ENCODE measurements at regions not wholly inside any gene's neighbourhood (a gene's known extent, or its start where the extent isn't known, plus 50 kb on each side); places are given as distances from the start of the nearest gene placed in this dataset.

DNA sequence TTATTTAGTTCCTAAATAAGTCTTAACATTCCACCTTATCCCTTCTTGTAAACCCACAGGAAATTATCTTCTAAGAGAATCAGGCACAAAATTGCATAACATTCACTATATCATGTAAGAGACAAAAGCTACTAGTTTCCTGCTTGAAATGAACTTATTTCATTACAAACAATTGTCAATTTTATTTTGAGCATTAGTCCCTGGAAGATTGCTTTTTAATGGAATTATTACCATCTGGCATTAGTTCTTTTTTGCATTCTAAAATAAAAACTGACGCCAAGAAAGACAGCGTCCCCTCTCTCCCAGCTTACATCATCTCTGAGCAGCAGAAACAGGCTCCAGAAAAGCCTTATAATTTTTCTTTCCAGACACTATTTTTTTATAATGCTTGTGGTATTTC lies 121.8 kb downstream of the NOC3L start:
- TF ChIP-seq, protein P1, sequence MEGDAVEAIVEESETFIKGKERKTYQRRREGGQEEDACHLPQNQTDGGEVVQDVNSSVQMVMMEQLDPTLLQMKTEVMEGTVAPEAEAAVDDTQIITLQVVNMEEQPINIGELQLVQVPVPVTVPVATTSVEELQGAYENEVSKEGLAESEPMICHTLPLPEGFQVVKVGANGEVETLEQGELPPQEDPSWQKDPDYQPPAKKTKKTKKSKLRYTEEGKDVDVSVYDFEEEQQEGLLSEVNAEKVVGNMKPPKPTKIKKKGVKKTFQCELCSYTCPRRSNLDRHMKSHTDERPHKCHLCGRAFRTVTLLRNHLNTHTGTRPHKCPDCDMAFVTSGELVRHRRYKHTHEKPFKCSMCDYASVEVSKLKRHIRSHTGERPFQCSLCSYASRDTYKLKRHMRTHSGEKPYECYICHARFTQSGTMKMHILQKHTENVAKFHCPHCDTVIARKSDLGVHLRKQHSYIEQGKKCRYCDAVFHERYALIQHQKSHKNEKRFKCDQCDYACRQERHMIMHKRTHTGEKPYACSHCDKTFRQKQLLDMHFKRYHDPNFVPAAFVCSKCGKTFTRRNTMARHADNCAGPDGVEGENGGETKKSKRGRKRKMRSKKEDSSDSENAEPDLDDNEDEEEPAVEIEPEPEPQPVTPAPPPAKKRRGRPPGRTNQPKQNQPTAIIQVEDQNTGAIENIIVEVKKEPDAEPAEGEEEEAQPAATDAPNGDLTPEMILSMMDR (conservative IDR thresholded peaks at IDR 0.05; ENCODE audit: low read depth in 2 of 2): no peak
- no peak for TF ChIP-seq ETS1 (IDR thresholded peaks at IDR 0.05)
- TF ChIP-seq ZNF114 (CRISPR knock-in tag; IDR thresholded peaks at IDR 0.05): no peak
- TF ChIP-seq EZH2 (IDR thresholded peaks at IDR 0.05; ENCODE audit: low read depth, unreplicated experiment): no peak
- no peak for TF ChIP-seq POLR2AphosphoS5 (IDR thresholded peaks at IDR 0.05; ENCODE audit: low read depth)

All from GM23338 (cell line).